CD4-positive, CD25-positive, alpha-beta regulatory T cell (primary cell): ENCODE measurements at regions not wholly inside any gene's neighbourhood (a gene's known extent, or its start where the extent isn't known, plus 50 kb on each side); places are given as distances from the start of the nearest gene placed in this dataset.

Experiments used
- ATAC-seq, 2 donors: fragments of 150-1000 bp; cut with Tn5 transposase; one replicate each; pipeline ENCODE4 v1.10.0; 2021; ENCODE audit warnings: low read depth in 2 of 2, moderate number of reproducible peaks in 2 of 2, moderate library complexity in 1 of 2
- DNase-seq, 3 donors: peaks; one replicate each; pipeline versions ENCODE4 v3.0.0 to v3.0.0-alpha.2; 2012 to 2022; ENCODE audit warnings: mixed read lengths in 1 of 3
- H3K27ac ChIP-seq: one replicate; pipeline ENCODE4 v1.7.0; 2013; ENCODE audit warnings: mild to moderate bottlenecking, low read length; ENCODE audit not compliant: insufficient read depth, poor library complexity, severe bottlenecking
- H3K27me3 ChIP-seq: one replicate; pipeline ENCODE4 v1.7.0; 2013; ENCODE audit warnings: low read length; ENCODE audit not compliant: control insufficient read depth, insufficient read depth
- H3K36me3 ChIP-seq: one replicate; pipeline ENCODE4 v1.7.0; 2013; ENCODE audit warnings: mild to moderate bottlenecking, low read length, moderate library complexity; ENCODE audit not compliant: control insufficient read depth, insufficient read depth
- H3K4me1 ChIP-seq: 2 replicates; pipeline ENCODE4 v1.7.0; 2013; ENCODE audit warnings: mild to moderate bottlenecking, low read length; ENCODE audit not compliant: insufficient read depth, control insufficient read depth, poor library complexity, severe bottlenecking
- H3K4me3 ChIP-seq: one replicate; pipeline ENCODE4 v1.7.0; 2013; ENCODE audit warnings: low read depth, mild to moderate bottlenecking, low read length, moderate library complexity
- H3K9me3 ChIP-seq, 2 experiments: 1 replicate in 1 of 2; 2 replicates in 1 of 2; pipeline ENCODE4 v1.7.0; 2013; ENCODE audit warnings: low read length in 2 of 2, mild to moderate bottlenecking in 1 of 2, moderate library complexity in 1 of 2; ENCODE audit not compliant: control insufficient read depth in 2 of 2
- H3K27ac Mint-ChIP-seq, 3 donors: one replicate each; pipeline ENCODE4 v1.8.0; 2020 to 2022; ENCODE audit warnings: mild to moderate bottlenecking in 3 of 3, mixed read lengths in 3 of 3, moderate library complexity in 2 of 3
- H3K27me3 Mint-ChIP-seq: one replicate; pipeline ENCODE4 v1.8.0; 2022; ENCODE audit warnings: mild to moderate bottlenecking, mixed read lengths
- H3K36me3 Mint-ChIP-seq: one replicate; pipeline ENCODE4 v1.8.0; 2020; ENCODE audit warnings: mixed read lengths
- H3K4me1 Mint-ChIP-seq, 4 donors: one replicate each; pipeline ENCODE4 v1.8.0; 2020 to 2022; ENCODE audit warnings: mixed read lengths in 4 of 4, mild to moderate bottlenecking in 1 of 4
- H3K4me3 Mint-ChIP-seq, 4 donors: one replicate each; pipeline ENCODE4 v1.8.0; 2020 to 2022; ENCODE audit warnings: mild to moderate bottlenecking in 4 of 4, mixed read lengths in 4 of 4, moderate library complexity in 3 of 4
- H3K9me3 Mint-ChIP-seq, 7 donors: one replicate each; pipeline ENCODE4 v1.8.0; 2020 to 2022; ENCODE audit warnings: mixed read lengths in 7 of 7, mild to moderate bottlenecking in 3 of 7, moderate library complexity in 2 of 7

- no peaks in the 10 kb centered on the region for H3K36me3 ChIP-seq
- H3K36me3 Mint-ChIP-seq: no peaks in the 10 kb centered on the region
- H3K27me3 ChIP-seq: no peaks in the 10 kb centered on the region
- ATAC-seq: no peak
- H3K4me1 Mint-ChIP-seq: no peaks in the 10 kb centered on the region
- H3K4me1 ChIP-seq: no peaks in the 10 kb centered on the region
- peaks cover under 1 to 6% (median 3%) of the 10 kb centered on the region in 7 donors for H3K9me3 Mint-ChIP-seq
- no peak overlapping the region for H3K4me3 Mint-ChIP-seq
- no peak overlapping the region for H3K4me3 ChIP-seq
- H3K27ac ChIP-seq: no peak overlapping the region
- H3K9me3 ChIP-seq: peaks cover 0 to 3% of the 10 kb centered on the region in 2 experiments
- no peak overlapping the region for H3K27ac Mint-ChIP-seq
- DNase-seq: no peak
- no peaks in the 10 kb centered on the region for H3K27me3 Mint-ChIP-seq
Observed at GRCh38 chr6:81401970-81402690, 350.4 kb downstream of the TENT5A start.

- Mint-ChIP-seq H3K27me3 (no peaks in the 10 kb centered on the region), H3K9me3 (peaks cover 0 to 10% (median 6%) of the 10 kb centered on the region in 7 donors), H3K36me3 (no peaks in the 10 kb centered on the region), H3K4me3 (no peak overlapping the region), H3K27ac (no peak overlapping the region), H3K4me1 (no peaks in the 10 kb centered on the region)
- Histone ChIP-seq H3K27me3 (no peaks in the 10 kb centered on the region), H3K4me1 (no peaks in the 10 kb centered on the region), H3K4me3 (no peak overlapping the region), H3K27ac (no peak overlapping the region), H3K36me3 (no peaks in the 10 kb centered on the region), H3K9me3 (peaks cover 0 to 8% of the 10 kb centered on the region in 2 experiments)
- ATAC-seq: no peak
- no peak for DNase-seq
Observed at GRCh38 chr6:81396916-81397315, 355.6 kb downstream of the TENT5A start.

GRCh38 chr6:81387163-81387562 is 365.3 kb downstream of the TENT5A start:
- Mint-ChIP-seq H3K27me3 (no peaks in the 10 kb centered on the region), H3K36me3 (no peaks in the 10 kb centered on the region), H3K4me3 (no peak overlapping the region), H3K4me1 (no peaks in the 10 kb centered on the region), H3K27ac (no peak overlapping the region), H3K9me3 (peaks cover 0 to 9% (median 5%) of the 10 kb centered on the region in 7 donors)
- Histone ChIP-seq H3K9me3 (peaks cover 2 to 3% of the 10 kb centered on the region in 2 experiments), H3K4me1 (no peaks in the 10 kb centered on the region), H3K36me3 (no peaks in the 10 kb centered on the region), H3K4me3 (no peak overlapping the region), H3K27ac (no peak overlapping the region), H3K27me3 (no peaks in the 10 kb centered on the region)
- DNase-seq (no peak), ATAC-seq (no peak)

GRCh38 chr6:81384921-81385320 is 367.6 kb downstream of the TENT5A start:
- H3K9me3 ChIP-seq: no peaks in the 10 kb centered on the region
- H3K9me3 Mint-ChIP-seq: peaks cover 0 to 6% (median 5%) of the 10 kb centered on the region in 7 donors
- H3K4me3 Mint-ChIP-seq: no peak overlapping the region
- H3K36me3 Mint-ChIP-seq: no peaks in the 10 kb centered on the region
- DNase-seq: no peak
- H3K4me3 ChIP-seq: no peak overlapping the region
- no peak overlapping the region for H3K27ac ChIP-seq
- H3K27me3 ChIP-seq: no peaks in the 10 kb centered on the region
- H3K27ac Mint-ChIP-seq: no peak overlapping the region
- H3K27me3 Mint-ChIP-seq: no peaks in the 10 kb centered on the region
- H3K4me1 ChIP-seq: no peaks in the 10 kb centered on the region
- H3K4me1 Mint-ChIP-seq: no peaks in the 10 kb centered on the region
- ATAC-seq: no peak
- H3K36me3 ChIP-seq: no peaks in the 10 kb centered on the region

- Histone ChIP-seq H3K4me1 (no peaks in the 10 kb centered on the region), H3K27ac (no peak overlapping the region), H3K9me3 (no peaks in the 10 kb centered on the region), H3K27me3 (no peaks in the 10 kb centered on the region), H3K4me3 (no peak overlapping the region), H3K36me3 (no peaks in the 10 kb centered on the region)
- H3K36me3 Mint-ChIP-seq: no peaks in the 10 kb centered on the region
- no peaks in the 10 kb centered on the region for H3K4me1 Mint-ChIP-seq
- H3K4me3 Mint-ChIP-seq: no peak overlapping the region
- peaks cover 0 to 9% (median 5%) of the 10 kb centered on the region in 7 donors for H3K9me3 Mint-ChIP-seq
- no peaks in the 10 kb centered on the region for H3K27me3 Mint-ChIP-seq
- H3K27ac Mint-ChIP-seq: no peak overlapping the region
- no peak for DNase-seq
- no peak for ATAC-seq
Observed at GRCh38 chr6:81383472-81383871, 369.0 kb downstream of the TENT5A start.

GRCh38 chr6:81382852-81383251 is 369.6 kb downstream of the TENT5A start:
- ATAC-seq: no peak
- no peaks in the 10 kb centered on the region for H3K36me3 ChIP-seq
- H3K4me1 ChIP-seq: no peaks in the 10 kb centered on the region
- Mint-ChIP-seq H3K27me3 (no peaks in the 10 kb centered on the region), H3K4me1 (no peaks in the 10 kb centered on the region), H3K36me3 (no peaks in the 10 kb centered on the region), H3K27ac (no peak overlapping the region), H3K4me3 (no peak overlapping the region), H3K9me3 (peaks cover 0 to 7% (median 5%) of the 10 kb centered on the region in 7 donors)
- H3K9me3 ChIP-seq: no peaks in the 10 kb centered on the region
- no peaks in the 10 kb centered on the region for H3K27me3 ChIP-seq
- no peak overlapping the region for H3K4me3 ChIP-seq
- H3K27ac ChIP-seq: no peak overlapping the region
- no peak for DNase-seq

- Histone ChIP-seq H3K27me3 (no peaks in the 10 kb centered on the region), H3K27ac (no peak overlapping the region), H3K4me1 (no peaks in the 10 kb centered on the region), H3K36me3 (no peaks in the 10 kb centered on the region), H3K4me3 (no peak overlapping the region), H3K9me3 (no peaks in the 10 kb centered on the region)
- H3K27ac Mint-ChIP-seq: no peak overlapping the region
- no peak for DNase-seq
- H3K4me1 Mint-ChIP-seq: no peaks in the 10 kb centered on the region
- ATAC-seq: no peak
- no peak overlapping the region for H3K4me3 Mint-ChIP-seq
- peaks cover 0 to 7% (median 3%) of the 10 kb centered on the region in 7 donors for H3K9me3 Mint-ChIP-seq
- no peaks in the 10 kb centered on the region for H3K27me3 Mint-ChIP-seq
- no peaks in the 10 kb centered on the region for H3K36me3 Mint-ChIP-seq
Observed at GRCh38 chr6:81381382-81381916, 371.0 kb downstream of the TENT5A start.
